ENCODE measurements at regions not wholly inside any gene's neighbourhood (a gene's known extent, or its start where the extent isn't known, plus 50 kb on each side); places are given as distances from the start of the nearest gene placed in this dataset. TPM values are rescaled to one million over a fixed set of nuclear protein-coding genes. Genes with fewer than 3 reads are reported as not detected.
"Not testable (repeated sequence)": the region's sequence is repeated elsewhere in the genome, so short reads cannot be mapped to it uniquely, and the experiment has no call there.

GRCh38 chr15:22272286-22273160 lies 186.2 kb upstream of the GOLGA6L22 start:
- DNase-seq (ENCODE audit: low spot score in 2 of 2, unreplicated experiment in 2 of 2); H3K9me3 Mint-ChIP-seq; H3K4me3 Mint-ChIP-seq; H3K27me3 Mint-ChIP-seq (ENCODE audit: low read depth); H3K4me1 Mint-ChIP-seq; H3K36me3 Mint-ChIP-seq; H3K27ac Mint-ChIP-seq: not testable (repeated sequence)

- DNase-seq (ENCODE audit: low spot score in 2 of 2, unreplicated experiment in 2 of 2); H3K27me3 Mint-ChIP-seq (ENCODE audit: low read depth); H3K36me3 Mint-ChIP-seq; H3K4me3 Mint-ChIP-seq; H3K4me1 Mint-ChIP-seq; H3K27ac Mint-ChIP-seq; H3K9me3 Mint-ChIP-seq: not testable (repeated sequence)
These were observed 185.5 kb upstream of the GOLGA6L22 start for GRCh38 chr15:22273185-22273584.

- not testable (repeated sequence) for H3K4me3 Mint-ChIP-seq; H3K4me1 Mint-ChIP-seq; DNase-seq (ENCODE audit: low spot score in 2 of 2, unreplicated experiment in 2 of 2); H3K27me3 Mint-ChIP-seq (ENCODE audit: low read depth); H3K27ac Mint-ChIP-seq; H3K36me3 Mint-ChIP-seq; H3K9me3 Mint-ChIP-seq
These were observed 184.3 kb upstream of the GOLGA6L22 start for GRCh38 chr15:22274376-22274775.

- H3K27ac Mint-ChIP-seq; H3K36me3 Mint-ChIP-seq; DNase-seq (ENCODE audit: low spot score in 2 of 2, unreplicated experiment in 2 of 2); H3K27me3 Mint-ChIP-seq (ENCODE audit: low read depth); H3K4me1 Mint-ChIP-seq; H3K4me3 Mint-ChIP-seq: not testable (repeated sequence)
- peaks cover 25% of the 10 kb centered on the region for H3K9me3 Mint-ChIP-seq
These were observed 177.9 kb upstream of the GOLGA6L22 start for GRCh38 chr15:22280770-22281169.

GRCh38 chr15:22282794-22283533 lies 175.7 kb upstream of the GOLGA6L22 start:
- H3K4me1 Mint-ChIP-seq; DNase-seq (ENCODE audit: low spot score in 2 of 2, unreplicated experiment in 2 of 2); H3K4me3 Mint-ChIP-seq; H3K36me3 Mint-ChIP-seq; H3K27ac Mint-ChIP-seq; H3K27me3 Mint-ChIP-seq (ENCODE audit: low read depth): not testable (repeated sequence)
- H3K9me3 Mint-ChIP-seq = peaks cover 25% of the 10 kb centered on the region

GRCh38 chr15:22284795-22285420 lies 173.8 kb upstream of the GOLGA6L22 start:
- H3K36me3 Mint-ChIP-seq; H3K27ac Mint-ChIP-seq; H3K4me1 Mint-ChIP-seq; H3K4me3 Mint-ChIP-seq; DNase-seq (ENCODE audit: low spot score in 2 of 2, unreplicated experiment in 2 of 2); H3K27me3 Mint-ChIP-seq (ENCODE audit: low read depth): not testable (repeated sequence)
- peaks cover 24% of the 10 kb centered on the region for H3K9me3 Mint-ChIP-seq

- H3K27ac Mint-ChIP-seq; H3K27me3 Mint-ChIP-seq (ENCODE audit: low read depth); H3K4me3 Mint-ChIP-seq; H3K36me3 Mint-ChIP-seq; DNase-seq (ENCODE audit: low spot score in 2 of 2, unreplicated experiment in 2 of 2); H3K4me1 Mint-ChIP-seq: not testable (repeated sequence)
- peaks cover 16% of the 10 kb centered on the region for H3K9me3 Mint-ChIP-seq
These were observed 167.6 kb upstream of the GOLGA6L22 start for GRCh38 chr15:22291054-22291453.

- H3K27ac Mint-ChIP-seq; H3K36me3 Mint-ChIP-seq; H3K27me3 Mint-ChIP-seq (ENCODE audit: low read depth); H3K4me3 Mint-ChIP-seq; DNase-seq (ENCODE audit: low spot score in 2 of 2, unreplicated experiment in 2 of 2); H3K4me1 Mint-ChIP-seq: not testable (repeated sequence)
- peaks cover 30% of the 10 kb centered on the region for H3K9me3 Mint-ChIP-seq
These were observed 155.6 kb upstream of the GOLGA6L22 start for GRCh38 chr15:22303112-22303511.

Small RNA genes lying in the stretch of these regions (microRNA-seq; reads per million reads assigned to microRNA genes)
- gene MIR1268A = not detected
